Left ventricle myocardium inferior (tissue), 1 donor: ENCODE measurements at regions not wholly inside any gene's neighbourhood (a gene's known extent, or its start where the extent isn't known, plus 50 kb on each side); places are given as distances from the start of the nearest gene placed in this dataset.
"Not testable (repeated sequence)": the region's sequence is repeated elsewhere in the genome, so short reads cannot be mapped to it uniquely, and the experiment has no call there.

Experiments
- DNase-seq: peaks from one replicate; pipeline ENCODE4 v3.0.0-alpha.2; 2020
- H3K27ac ChIP-seq: fragments of 200-600 bp; replicated peaks from 2 replicates; pipeline ENCODE4 v1.8.0; 2021
- H3K27me3 ChIP-seq: fragments of 200-600 bp; 2 replicates; pipeline ENCODE4 v1.8.0; 2021; ENCODE audit warnings: low read depth
- H3K36me3 ChIP-seq: fragments of 200-600 bp; 2 replicates; pipeline ENCODE4 v1.8.0; 2021
- H3K4me1 ChIP-seq: fragments of 200-600 bp; 2 replicates; pipeline ENCODE4 v1.8.0; 2021
- H3K4me3 ChIP-seq: fragments of 200-600 bp; 2 replicates; pipeline ENCODE4 v1.8.0; 2021; ENCODE audit warnings: mild to moderate bottlenecking, moderate library complexity
- H3K9me3 ChIP-seq: fragments of 200-600 bp; replicated peaks from 2 replicates; pipeline ENCODE4 v1.8.0; 2021
- CTCF ChIP-seq: fragments of 200-600 bp; IDR thresholded peaks from 2 replicates; pipeline ENCODE4 v1.8.0; 2021; ENCODE audit warnings: antibody characterized with exemption, mild to moderate bottlenecking, borderline replicate concordance
- intact Hi-C: fragments of 100-400 bp; cut with micrococcal nuclease; formaldehyde crosslinking; loops from one replicate; pipeline ENCODE4 v1.11.0; 2022
- donor health status: DM: no; HTN: yes; CAD: no; lungs with severe emphysema.

- Histone ChIP-seq H3K4me1 (no peaks in the 10 kb centered on the region), H3K27ac (no peak overlapping the region), H3K36me3 (no peaks in the 10 kb centered on the region), H3K9me3 (peaks cover 3% of the 10 kb centered on the region), H3K27me3 (no peaks in the 10 kb centered on the region), H3K4me3 (no peak overlapping the region)
- no peak for DNase-seq
- TF ChIP-seq CTCF, result no peak
- intact Hi-C loops, result no loop called here
Observed at GRCh38 chr20:19129976-19130612, 82.3 kb upstream of the SLC24A3 start.

- peaks cover 8% of the 10 kb centered on the region for H3K9me3 ChIP-seq
- H3K36me3 ChIP-seq, result no peaks in the 10 kb centered on the region
- H3K4me1 ChIP-seq, result no peaks in the 10 kb centered on the region
- no peaks in the 10 kb centered on the region for H3K27me3 ChIP-seq
- DNase-seq, result no peak
- intact Hi-C loops, result no loop called here
- no peak for TF ChIP-seq CTCF
- no peak overlapping the region for H3K27ac ChIP-seq
- H3K4me3 ChIP-seq, result no peak overlapping the region
Observed at GRCh38 chr20:19130613-19130984, 81.8 kb upstream of the SLC24A3 start.

- no peak for TF ChIP-seq CTCF
- intact Hi-C loops, result no loop called here
- H3K9me3 ChIP-seq, result peaks cover 26% of the 10 kb centered on the region
- H3K36me3 ChIP-seq, result no peaks in the 10 kb centered on the region
- H3K4me3 ChIP-seq, result no peak overlapping the region
- H3K27ac ChIP-seq, result no peak overlapping the region
- no peaks in the 10 kb centered on the region for H3K27me3 ChIP-seq
- no peak for DNase-seq
- no peaks in the 10 kb centered on the region for H3K4me1 ChIP-seq
Observed at GRCh38 chr20:19137641-19138040, 74.8 kb upstream of the SLC24A3 start.

GRCh38 chr20:19138758-19139157 lies 73.7 kb upstream of the SLC24A3 start:
- TF ChIP-seq CTCF, result no peak
- no peaks in the 10 kb centered on the region for H3K4me1 ChIP-seq
- DNase-seq, result no peak
- H3K27ac ChIP-seq, result no peak overlapping the region
- intact Hi-C loops, result no loop called here
- H3K36me3 ChIP-seq, result no peaks in the 10 kb centered on the region
- H3K9me3 ChIP-seq, result peaks cover 26% of the 10 kb centered on the region
- no peak overlapping the region for H3K4me3 ChIP-seq
- H3K27me3 ChIP-seq, result no peaks in the 10 kb centered on the region

- intact Hi-C loops, DNase-seq, H3K27ac ChIP-seq, H3K4me3 ChIP-seq, H3K4me1 ChIP-seq, H3K36me3 ChIP-seq, H3K27me3 ChIP-seq: not testable (repeated sequence)
- peaks cover 26% of the 10 kb centered on the region for H3K9me3 ChIP-seq
Observed at GRCh38 chr20:19139584-19139983, 72.9 kb upstream of the SLC24A3 start.

GRCh38 chr20:19141998-19142397 lies 70.4 kb upstream of the SLC24A3 start:
- Histone ChIP-seq H3K36me3 (no peaks in the 10 kb centered on the region), H3K4me3 (no peak overlapping the region), H3K9me3 (peaks cover 10% of the 10 kb centered on the region), H3K27ac (no peak overlapping the region), H3K4me1 (no peaks in the 10 kb centered on the region), H3K27me3 (no peaks in the 10 kb centered on the region)
- TF ChIP-seq CTCF, result no peak
- intact Hi-C loops, result no loop called here
- no peak for DNase-seq
